ENCODE measurements at regions not wholly inside any gene's neighbourhood (a gene's known extent, or its start where the extent isn't known, plus 50 kb on each side); places are given as distances from the start of the nearest gene placed in this dataset.
A peak's percentile ranks its signal among the peaks of the same experiment; 100 is the strongest.

GRCh38 chr9:89751079-89751825, 146.4 kb downstream of the GADD45G start:
- Histone ChIP-seq H3K9me3 (replicated peaks in 1 of 2; ENCODE audit: control insufficient read depth in 1 of 2, insufficient read depth in 1 of 2, low read length in 2 of 2) (no peaks in the 10 kb centered on the region), H3K79me2 (ENCODE audit: insufficient read depth, low read length) (no peaks in the 10 kb centered on the region), H3K9ac (ENCODE audit: insufficient read depth, low read length, poor library complexity, severe bottlenecking) (no peak overlapping the region), H3K4me3 (replicated peaks in 1 of 3; ENCODE audit: low read depth in 2 of 3, low read length in 3 of 3) (no peak overlapping the region), H2AFZ (ENCODE audit: insufficient read depth, low read depth, low read length, poor library complexity, severe bottlenecking) (no peak overlapping the region), H3K36me3 (replicated peaks in 1 of 2; ENCODE audit: control insufficient read depth in 1 of 2, insufficient read depth in 2 of 2, low read length in 2 of 2) (no peaks in the 10 kb centered on the region), H3K4me1 (ENCODE audit: control insufficient read depth in 1 of 2, insufficient read depth in 2 of 2, low read length in 2 of 2) (no peaks in the 10 kb centered on the region), H3K27me3 (ENCODE audit: control insufficient read depth in 2 of 2, insufficient read depth in 2 of 2, low read length in 2 of 2) (no peaks in the 10 kb centered on the region), H4K20me1 (ENCODE audit: insufficient read depth, low read length) (no peaks in the 10 kb centered on the region), H3K27ac (ENCODE audit: low read depth in 1 of 2, low read length in 2 of 2) (no peak overlapping the region), H3K4me2 (replicated peaks; ENCODE audit: extremely low read depth, low read length, poor library complexity, severe bottlenecking) (no peak overlapping the region)
- no peak for DNase-seq
- intact Hi-C loops (cut with micrococcal nuclease), result no loop called here
- peak overlapping the region in 1 of 7 donors; percentile 6 for H3K27ac Mint-ChIP-seq
- WGBS (ENCODE audit: insufficient coverage), result 100% methylated on average over 2 of the region's 6 CpGs
- H3K9me3 Mint-ChIP-seq, result no peaks in the 10 kb centered on the region
- no peaks in the 10 kb centered on the region for H3K36me3 Mint-ChIP-seq
- no peak for TF ChIP-seq CTCF (IDR thresholded peaks at IDR 0.05)
- H3K4me1 Mint-ChIP-seq, result no peaks in the 10 kb centered on the region
- H3K4me3 Mint-ChIP-seq, result no peak overlapping the region
- H3K27me3 Mint-ChIP-seq (ENCODE audit: low read depth in 3 of 3), result peaks cover 0 to 2% (median 0%) of the 10 kb centered on the region in 3 donors

DNA sequence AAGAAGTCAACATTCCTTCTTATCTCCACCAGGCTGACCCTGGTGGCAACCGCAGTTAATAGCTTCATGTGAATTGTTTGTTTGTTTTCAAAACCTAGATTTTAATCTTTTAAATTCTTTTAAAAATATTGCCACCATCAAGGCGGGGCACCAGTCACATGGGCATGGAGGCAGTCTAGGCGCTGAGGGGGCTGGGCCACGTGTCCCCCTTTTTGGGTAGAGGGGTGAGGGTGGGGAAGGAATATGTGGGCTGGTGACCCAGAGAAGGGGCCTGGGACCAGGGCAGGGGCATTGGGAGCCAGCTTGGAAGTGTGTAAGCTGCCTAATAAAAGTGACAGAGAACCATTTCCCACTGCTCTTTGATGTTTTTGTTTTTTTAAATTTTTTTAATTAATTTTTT, 147.3 kb downstream of the GADD45G start:
- no peak for TF ChIP-seq CTCF (IDR thresholded peaks at IDR 0.05)
- Histone ChIP-seq H3K4me1 (ENCODE audit: control insufficient read depth in 1 of 2, insufficient read depth in 2 of 2, low read length in 2 of 2) (no peaks in the 10 kb centered on the region), H3K79me2 (ENCODE audit: insufficient read depth, low read length) (no peaks in the 10 kb centered on the region), H3K4me2 (replicated peaks; ENCODE audit: extremely low read depth, low read length, poor library complexity, severe bottlenecking) (no peak overlapping the region), H3K27me3 (ENCODE audit: control insufficient read depth in 2 of 2, insufficient read depth in 2 of 2, low read length in 2 of 2) (no peaks in the 10 kb centered on the region), H2AFZ (ENCODE audit: insufficient read depth, low read depth, low read length, poor library complexity, severe bottlenecking) (no peak overlapping the region), H3K9me3 (replicated peaks in 1 of 2; ENCODE audit: control insufficient read depth in 1 of 2, insufficient read depth in 1 of 2, low read length in 2 of 2) (no peaks in the 10 kb centered on the region), H4K20me1 (ENCODE audit: insufficient read depth, low read length) (no peaks in the 10 kb centered on the region), H3K9ac (ENCODE audit: insufficient read depth, low read length, poor library complexity, severe bottlenecking) (no peak overlapping the region), H3K27ac (ENCODE audit: low read depth in 1 of 2, low read length in 2 of 2) (no peak overlapping the region), H3K4me3 (replicated peaks in 1 of 3; ENCODE audit: low read depth in 2 of 3, low read length in 3 of 3) (no peak overlapping the region), H3K36me3 (replicated peaks in 1 of 2; ENCODE audit: control insufficient read depth in 1 of 2, insufficient read depth in 2 of 2, low read length in 2 of 2) (no peaks in the 10 kb centered on the region)
- H3K27me3 Mint-ChIP-seq (ENCODE audit: low read depth in 3 of 3), result peaks cover 0 to 2% (median 2%) of the 10 kb centered on the region in 3 donors
- no peaks in the 10 kb centered on the region for H3K4me1 Mint-ChIP-seq
- WGBS (ENCODE audit: insufficient coverage), result 100% methylated on average over 2 of the region's 4 CpGs
- DNase-seq, result no peak
- no peaks in the 10 kb centered on the region for H3K9me3 Mint-ChIP-seq
- H3K4me3 Mint-ChIP-seq, result no peak overlapping the region
- no peaks in the 10 kb centered on the region for H3K36me3 Mint-ChIP-seq
- intact Hi-C loops (cut with micrococcal nuclease), result no loop called here
- no peak overlapping the region for H3K27ac Mint-ChIP-seq
